HG03354 (cell line): ENCODE measurements at regions not wholly inside any gene's neighbourhood (a gene's known extent, or its start where the extent isn't known, plus 50 kb on each side); places are given as distances from the start of the nearest gene placed in this dataset.

Experiments used
- ATAC-seq: cut with Tn5 transposase; IDR thresholded peaks from one replicate; pipeline ENCODE4 v1.9.1; 2021; ENCODE audit warnings: mild to moderate bottlenecking; ENCODE audit not compliant: unreplicated experiment, poor library complexity, severe bottlenecking

DNA sequence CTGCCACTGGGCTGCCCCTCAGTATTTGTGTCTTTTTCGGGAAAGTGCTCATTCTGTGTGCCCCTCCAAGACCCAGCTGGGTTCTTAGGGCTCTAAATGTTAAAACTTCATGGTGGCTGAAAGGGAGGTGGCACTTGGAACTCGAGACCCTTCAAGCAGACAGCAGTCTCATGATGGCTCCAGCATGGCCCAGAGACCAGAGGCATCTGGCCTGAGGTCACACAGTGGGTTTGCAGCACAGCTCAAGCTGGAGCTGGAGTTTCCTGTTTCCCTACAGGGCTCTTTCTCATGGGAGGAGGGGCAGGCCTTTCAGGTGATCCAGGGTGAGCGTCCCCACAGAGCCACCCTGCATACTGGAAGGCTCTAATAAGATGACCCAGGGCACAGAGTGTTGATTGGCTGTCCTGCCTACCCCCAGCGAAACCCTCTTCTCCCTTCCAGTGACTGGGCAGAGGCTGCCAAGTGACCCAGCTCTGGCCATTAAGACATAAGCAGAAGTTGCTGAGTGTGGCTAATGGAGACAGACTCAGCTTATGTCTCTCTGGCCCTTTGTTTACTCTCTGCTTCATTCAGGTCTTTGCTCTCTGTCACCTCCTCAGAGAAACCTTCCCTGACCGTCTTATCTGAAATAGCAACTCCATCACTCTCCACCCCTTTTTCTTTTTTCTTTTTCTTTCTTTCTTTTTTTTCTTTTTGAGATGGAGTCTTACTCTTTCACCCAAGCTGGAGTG, 166.6 kb upstream of the SMAD3 start:
- ATAC-seq: no peak

DNA sequence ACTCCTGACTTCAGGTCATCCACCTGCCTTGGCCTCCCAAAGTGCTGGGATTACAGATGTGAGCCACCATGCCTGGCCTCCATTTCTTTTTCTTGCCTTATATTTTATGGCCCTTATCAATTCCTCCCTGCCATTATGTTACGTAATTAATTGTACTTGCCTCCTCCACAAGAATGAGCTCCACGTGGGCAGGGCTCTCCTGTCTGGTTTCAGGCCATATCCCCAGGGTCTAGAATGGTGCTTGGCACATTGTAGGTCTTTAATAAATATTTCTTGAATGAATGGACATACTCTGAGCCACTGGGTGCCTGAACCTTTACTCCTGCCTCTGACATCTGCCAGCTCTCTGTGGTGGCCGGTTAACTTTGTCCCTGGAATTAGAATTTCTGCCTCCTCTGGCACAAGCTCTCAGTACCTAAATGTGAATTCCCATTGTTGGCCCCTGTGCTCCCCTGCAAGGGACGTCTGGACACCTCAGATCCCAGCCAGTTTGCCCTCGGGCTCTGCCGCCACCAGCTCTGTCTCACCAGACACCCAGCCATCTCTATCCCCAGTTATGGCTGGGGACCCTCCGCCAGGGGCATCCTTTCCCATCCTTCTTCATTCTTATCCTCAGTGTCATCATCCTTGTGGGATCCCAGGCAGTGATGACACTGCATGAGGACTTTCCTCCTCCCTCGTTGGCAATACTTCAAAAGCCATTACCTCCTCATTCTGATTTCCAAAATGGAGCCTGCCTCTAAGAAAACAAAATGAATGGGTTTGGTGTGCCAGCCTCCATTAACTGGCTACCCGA, 165.6 kb upstream of the SMAD3 start:
- ATAC-seq: no peak

DNA sequence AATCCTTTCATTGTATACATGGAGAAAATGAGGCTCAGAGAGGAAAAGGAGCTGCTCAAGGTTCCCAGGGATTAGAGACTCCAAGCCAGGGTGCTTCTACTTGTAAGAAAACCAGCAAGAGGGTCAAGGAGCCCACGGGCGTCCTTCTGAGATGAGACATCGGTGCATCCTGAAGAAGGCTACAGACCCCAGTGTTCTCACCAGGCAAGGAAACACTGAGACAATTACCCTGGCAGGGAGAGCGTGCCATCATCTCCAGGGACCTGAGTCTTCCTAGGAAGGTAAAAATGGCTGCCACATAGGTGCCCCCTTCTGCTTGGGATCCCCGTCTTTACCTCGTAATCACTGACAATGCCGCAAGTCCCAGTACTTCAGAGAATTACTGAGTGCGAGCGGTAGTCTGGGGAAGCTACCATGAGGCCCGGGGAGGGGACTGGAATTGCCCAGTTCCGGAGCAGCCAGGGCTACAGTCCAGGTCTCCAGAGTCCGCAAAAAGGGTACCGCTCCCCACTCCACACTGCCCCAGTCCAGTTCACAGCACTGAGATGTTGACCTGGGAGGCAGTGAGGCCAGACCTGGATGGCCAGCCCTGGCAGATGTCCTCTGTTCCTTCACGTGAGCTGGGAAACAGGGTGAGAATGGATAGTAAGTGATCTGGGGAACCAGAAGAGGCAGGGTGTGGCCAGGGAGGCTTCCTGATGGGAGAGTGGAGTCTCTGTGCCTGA, 164.7 kb upstream of the SMAD3 start:
- no peak for ATAC-seq

DNA sequence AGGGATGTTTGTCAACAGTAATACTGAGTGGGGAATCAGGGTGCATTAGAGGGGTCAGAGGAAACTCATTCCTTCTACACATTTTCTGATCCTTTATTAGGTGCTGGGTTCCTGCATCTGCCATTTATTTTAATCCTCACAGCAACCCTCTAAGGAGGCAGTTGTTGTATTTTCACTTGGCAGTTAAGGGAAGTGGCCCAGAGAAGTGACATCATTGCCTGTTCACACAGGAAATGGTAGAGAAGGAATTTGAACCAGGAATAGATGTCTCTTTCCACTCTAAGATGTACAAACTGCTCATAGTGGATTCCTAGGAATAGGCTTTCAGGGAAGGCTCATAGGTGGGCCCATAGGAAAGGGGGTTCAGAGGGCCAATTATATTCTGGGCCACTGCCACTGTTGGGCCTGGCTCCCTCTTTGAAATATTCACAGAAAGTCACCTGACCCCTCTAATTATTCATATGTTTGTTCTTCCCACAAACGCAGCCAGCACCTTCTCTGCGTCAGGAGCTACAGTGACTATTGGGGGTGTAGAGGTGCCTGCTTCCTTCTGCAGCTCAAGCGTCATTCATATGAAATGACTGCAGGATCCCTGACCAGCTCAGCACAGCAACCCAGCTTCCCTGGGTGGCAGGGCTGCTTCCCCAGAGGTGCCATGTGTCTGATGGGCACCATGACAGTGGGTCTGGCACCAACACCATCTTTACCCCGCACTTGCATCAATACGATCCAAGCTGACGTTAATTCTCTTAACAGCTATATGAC, 163.9 kb upstream of the SMAD3 start:
- no peak for ATAC-seq

DNA sequence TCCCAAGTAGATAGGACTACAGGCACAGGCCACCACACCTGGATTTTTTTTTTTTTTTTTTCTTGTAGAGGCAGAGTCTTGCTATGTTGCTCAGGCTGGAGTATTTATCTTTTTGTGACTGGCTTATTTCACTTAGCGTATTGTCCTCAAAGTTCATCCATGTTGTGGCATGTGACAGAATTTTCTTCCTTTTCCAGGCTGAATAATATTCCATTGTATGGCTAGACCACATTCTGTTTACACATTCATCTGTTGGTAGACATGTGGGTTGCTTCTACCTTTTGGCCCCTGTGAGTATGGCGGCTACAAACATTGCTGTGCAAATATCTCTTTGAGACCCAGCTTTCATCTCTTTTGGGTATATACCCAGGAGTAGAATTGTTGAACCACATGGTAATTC, 160.2 kb upstream of the SMAD3 start:
- no peak for ATAC-seq

DNA sequence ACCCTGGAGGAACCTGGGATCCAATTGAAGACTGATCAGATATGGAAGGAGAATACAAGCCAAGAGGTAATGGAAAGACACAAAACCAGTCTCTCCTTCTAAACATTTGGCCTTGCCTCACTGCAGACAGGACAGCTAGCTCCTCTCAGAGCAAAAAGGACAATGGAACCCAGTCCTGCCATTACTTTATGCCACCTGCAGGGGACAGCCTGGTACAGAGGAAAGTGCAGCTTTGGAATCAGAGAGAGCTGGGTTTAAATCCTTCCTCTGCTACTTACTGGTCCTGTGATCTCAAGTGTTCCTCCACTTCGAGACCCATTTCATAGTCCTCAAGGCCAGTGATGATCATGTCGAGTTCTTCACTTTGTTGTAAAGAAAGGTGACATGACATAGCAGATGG, 159.4 kb upstream of the SMAD3 start:
- ATAC-seq: no peak

DNA sequence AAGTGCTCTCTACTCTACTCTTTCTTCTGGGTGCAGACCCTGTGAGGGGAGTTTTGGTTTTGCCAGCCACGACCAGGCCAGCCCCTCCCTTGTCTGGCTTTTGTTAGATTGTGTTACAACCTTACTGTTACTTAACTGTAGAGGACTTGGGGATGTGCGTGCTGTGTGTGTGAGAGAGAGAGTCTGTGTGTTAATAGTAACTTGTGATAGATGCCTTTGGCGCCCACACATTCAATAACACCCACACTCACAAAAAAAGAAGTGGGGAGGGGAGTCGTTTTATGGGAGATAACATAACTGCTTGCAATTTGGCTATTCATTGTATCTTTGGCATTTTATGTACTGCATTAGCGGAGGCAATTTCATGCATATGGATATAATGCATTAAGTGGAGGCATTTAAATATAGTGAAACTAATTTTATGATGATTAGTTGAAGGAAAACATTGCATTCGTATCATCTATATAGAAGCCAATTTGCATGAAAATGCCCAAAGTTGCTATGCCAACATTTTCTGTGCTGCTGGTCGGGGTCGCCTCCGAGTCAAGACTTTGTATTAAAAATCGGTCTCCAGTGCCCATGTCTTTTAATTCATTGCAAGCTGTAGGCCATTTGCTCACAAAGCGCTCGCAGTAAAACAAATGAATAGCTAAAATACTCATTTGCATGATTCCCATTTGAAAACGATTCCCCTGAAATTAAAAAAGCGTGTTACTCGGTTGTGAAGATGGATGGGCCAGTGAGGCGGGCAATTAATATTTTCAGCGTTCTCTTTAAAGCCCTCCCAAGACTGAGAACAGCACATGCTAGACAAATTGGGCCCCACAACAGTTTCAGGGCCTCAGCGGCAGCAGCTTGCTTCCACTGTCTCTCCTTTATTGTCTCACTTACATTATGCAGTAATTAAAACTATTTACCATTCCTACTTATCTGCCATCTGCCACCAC, 158.5 kb upstream of the SMAD3 start:
- no peak for ATAC-seq

DNA sequence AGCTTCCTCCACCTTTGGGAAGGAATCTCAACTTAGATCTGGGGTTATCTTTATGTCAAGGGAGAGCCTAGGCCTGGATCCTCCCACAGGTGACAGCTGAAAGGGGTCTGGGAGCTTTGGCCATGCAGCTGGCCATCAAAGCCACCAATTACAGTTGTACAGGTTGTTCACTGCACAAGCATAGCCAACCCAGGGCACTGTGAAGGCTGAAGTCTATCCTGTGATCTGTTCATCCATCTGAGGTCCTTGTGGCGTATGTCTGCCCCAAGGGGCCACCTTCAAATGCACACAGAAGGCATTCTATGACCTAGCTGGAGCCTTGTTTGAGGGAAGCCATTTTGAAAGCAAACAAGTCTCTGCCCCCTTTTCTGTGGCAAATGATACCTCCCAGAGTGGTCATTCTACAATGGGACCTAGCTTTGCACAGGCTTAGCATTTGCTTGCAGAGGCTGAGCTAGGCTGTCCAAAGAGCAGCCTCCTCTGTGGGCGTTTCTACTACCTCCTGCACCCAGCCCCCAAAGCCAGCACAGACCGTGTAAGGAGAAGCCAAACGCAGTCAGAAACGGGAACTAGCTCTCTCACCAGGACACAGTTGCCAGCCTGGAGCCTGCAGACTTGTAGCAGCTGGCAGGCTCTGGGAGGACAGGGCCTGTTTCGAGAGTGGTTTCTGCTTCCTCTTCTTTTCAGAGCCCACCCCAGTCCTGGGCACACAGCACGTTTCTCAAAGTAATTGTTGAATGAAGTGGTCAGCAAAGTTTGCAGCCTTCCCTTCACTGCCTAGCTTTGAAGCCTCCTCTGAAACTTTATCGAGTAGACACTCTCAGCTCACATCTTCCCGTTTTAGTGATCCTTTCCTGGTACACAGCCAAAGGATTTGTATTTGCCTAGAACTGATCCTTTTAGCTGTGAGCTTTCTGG, 157.3 kb upstream of the SMAD3 start:
- no peak for ATAC-seq

DNA sequence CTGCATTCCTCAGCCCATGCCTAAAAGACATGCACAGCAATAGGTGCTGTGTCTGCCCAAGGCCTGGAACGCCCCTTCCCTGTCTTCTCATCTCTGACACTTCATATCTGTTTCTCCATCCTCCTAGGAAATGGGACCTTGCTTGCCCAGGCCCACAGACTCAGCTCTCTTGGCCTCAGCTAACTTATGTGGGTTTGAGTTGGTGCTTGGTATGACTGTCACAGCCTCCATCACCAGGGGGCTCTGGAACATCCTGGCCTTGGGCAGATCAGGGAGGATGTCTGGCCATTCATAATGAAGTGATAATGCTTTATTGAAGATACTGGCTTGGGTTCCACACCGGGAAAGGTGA, 156.7 kb upstream of the SMAD3 start:
- no peak for ATAC-seq

DNA sequence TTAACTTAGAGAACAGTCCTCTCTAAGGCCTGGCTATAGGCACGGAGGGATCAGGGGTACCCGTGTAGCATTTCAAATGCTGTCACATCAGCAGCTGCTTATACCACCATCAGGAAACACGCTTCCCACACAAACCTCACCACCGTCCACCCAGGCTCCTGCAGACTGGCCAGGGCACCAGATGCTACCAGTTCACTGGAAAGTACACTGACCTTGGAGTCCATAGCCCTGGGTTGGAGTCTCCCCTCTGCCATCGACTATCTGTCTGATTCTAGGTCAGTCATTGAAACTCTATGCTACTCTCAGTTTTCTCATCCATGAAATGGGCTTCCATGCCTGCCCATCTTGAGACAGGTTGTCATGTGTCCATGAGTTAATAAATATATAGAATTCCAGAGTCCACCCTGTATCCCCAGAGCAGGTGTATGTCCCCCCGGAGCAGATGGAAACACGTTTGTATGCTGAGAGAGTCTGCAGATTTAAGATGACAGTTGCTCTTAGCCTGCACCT, 156.0 kb upstream of the SMAD3 start:
- no peak for ATAC-seq

DNA sequence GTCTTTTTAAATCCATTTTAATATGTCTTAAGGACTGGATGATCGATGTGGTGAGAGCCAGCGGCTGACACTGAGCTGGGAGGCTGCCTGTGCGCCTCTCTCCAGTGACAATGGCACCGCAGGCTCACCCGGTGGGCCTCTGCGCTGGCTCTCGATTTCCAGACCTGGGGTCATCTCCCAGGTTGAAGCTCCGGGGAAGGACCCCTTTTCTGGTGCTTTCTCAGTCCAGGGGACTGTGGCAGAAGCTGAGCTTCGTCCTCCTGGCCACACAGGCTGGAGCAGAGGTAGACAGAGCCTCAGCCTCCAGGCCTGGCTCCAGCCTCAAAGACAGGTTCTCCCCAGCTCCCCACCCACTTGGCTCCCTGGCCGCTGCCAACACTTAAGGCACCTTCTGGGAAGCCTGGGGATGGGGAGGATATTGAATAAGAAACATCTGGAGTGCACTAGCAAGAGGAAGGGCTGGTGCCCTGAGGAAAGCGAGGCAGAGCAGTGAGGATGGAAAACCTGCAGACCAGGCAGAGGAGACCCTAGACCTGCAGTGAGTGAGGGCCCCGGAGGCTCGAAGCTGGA, 154.2 kb upstream of the SMAD3 start:
- no peak for ATAC-seq

DNA sequence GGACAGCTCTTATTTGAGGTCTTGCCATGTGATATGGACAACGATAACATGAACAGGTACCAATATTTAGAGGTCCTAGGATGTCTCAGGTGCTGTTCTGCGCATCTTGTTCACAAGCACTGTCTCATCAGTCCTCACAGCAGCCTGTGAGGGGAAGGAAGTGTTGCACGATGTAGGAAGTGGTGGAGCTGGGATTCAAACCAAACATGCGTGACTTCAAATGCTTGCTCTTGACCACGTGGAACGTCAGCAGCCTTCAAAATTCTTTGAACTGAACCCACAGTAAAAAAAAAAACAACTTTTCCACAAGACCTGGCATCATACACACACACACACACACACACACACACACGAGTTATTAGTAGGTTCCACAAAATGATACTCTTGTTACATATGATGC, 153.4 kb upstream of the SMAD3 start:
- ATAC-seq: no peak

DNA sequence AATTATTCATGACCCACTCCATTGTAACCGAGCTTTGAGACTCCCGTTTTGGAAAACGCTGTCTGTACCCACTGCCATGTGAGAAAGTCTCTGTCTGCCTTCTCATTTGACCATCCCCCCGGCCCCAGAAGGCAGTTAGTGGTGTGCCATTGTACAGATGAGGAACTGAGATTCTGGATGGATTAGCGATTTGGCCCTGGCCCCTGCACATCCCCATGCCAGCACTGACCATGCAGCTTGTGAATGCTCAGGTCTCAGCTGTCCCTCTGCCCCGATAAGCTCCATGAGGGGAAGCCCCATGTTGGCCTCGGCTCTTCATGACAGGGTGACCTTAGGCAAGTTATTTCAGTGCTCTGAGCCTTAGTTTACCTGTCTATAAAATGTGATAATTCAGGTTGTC, 153.0 kb upstream of the SMAD3 start:
- no peak for ATAC-seq

DNA sequence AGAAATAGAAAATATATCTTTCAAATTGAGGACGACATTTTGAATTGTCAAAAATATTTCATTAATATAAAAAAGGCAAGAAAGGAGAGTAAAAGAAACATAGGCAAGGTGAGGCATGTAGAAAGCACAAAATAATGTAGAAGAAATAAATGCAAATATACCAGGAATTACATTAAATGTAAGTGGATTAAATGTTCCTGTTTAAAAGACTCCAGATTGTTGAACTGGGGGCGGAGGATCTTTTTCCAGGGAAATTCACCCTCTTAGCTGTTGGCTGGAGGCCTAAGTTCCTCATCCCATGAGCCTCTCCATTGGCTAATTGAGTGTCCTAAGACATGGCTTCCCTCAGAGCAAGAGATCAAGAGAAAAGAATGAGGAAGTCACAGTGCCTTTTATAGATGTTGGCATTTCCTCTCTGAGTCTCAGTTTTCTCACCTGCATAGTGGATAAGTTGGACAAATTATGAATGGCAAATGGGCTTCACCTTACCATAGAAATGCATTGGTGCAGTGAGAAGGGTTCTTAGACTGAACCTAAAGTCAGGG, 147.4 kb upstream of the SMAD3 start:
- no peak for ATAC-seq

DNA sequence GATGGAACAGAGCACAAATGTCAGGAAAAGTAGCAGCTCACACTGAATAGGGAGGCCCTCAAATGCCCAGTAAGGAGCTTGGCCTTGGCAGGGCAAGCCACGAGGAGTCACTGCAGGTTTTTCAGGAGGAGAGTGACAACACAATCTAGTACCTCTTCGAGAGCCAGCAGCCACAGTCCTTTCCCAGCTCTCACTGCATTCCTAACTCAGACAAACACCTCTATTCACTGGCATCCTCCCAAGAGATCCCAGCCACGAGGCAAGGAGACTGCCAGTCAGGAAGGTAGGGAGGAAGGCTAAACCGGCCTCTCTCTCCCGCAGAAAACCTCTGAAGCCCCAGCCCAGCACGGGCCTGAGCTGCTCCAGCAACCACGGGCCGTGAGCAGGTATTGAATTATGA, 146.0 kb upstream of the SMAD3 start:
- no peak for ATAC-seq

DNA sequence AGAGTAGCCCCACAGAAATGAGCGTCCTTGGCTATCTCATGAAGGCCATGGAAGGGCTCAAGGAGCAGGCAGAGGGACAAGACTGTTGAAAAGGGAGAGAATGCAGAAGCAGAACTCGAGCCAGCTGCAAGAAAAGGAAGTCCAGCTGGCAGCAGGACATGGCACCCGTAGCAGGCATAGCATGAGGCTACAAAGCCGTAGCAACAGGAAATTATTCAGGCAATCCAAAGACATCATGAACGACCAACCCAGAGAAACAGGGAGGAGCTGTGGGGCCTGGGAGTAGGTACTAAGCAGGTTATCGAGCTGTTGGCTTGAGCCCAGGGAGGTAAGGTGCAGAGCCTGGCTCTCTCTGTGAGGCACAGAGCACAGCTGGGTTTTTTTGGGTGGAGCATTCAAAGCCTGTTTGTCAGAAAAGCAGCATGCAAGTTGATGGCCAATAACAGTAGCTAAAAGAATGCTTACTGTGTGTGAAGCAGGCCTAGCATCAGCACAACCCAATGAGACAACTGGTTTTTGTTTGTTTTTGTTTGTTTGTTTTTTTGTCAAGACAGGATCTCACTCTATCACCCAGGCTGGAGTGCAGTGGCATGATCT, 144.0 kb upstream of the SMAD3 start:
- no peak for ATAC-seq

DNA sequence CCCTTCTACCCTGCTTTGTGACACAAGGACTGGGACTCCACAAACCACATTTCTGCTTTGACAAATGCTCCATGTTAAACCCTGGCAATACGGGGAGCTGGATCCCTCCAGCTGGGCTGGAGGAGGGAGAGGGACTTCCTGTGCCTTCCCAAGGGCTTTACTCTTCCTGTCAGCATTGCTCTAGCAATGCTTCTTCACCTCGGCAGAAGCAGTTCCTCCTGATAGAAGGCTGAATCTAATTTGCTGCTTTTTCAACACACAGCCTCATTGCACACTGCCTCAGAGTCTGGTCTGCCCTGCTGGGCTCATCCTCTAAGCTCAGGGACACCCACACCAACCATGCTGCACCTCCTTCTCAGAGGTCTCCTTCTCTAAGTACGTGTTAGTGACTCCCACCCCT, 142.8 kb upstream of the SMAD3 start:
- no peak for ATAC-seq
